ENCODE measurements at regions not wholly inside any gene's neighbourhood (a gene's known extent, or its start where the extent isn't known, plus 50 kb on each side); places are given as distances from the start of the nearest gene placed in this dataset.

DNA sequence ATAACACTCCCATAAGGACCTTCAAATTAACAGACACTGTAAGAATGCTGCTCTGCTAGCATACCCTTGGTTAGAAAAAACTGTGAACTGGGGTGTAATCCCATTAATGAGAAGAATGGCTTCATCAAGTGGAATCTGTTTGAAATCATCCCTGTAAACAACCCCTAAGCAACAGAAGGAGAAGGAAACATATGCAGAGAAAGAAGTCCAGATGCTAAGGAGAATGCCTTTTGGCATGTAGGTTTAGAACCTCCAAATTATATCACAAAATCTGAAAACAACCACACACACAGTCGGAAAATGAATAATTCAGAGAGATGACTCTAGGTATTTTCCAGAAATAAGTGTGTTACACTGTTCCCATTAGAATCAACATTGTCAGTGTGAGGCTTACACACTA lies 140.2 kb downstream of the NUAK1 start:
- H3K9me3 ChIP-seq (ENCODE audit: control insufficient read depth, low read length), result no peaks in the 10 kb centered on the region
- H3K4me3 ChIP-seq (ENCODE audit: low read depth, low read length), result no peak overlapping the region
- H3K9ac ChIP-seq, result no peak overlapping the region
- no peaks in the 10 kb centered on the region for H3K36me3 ChIP-seq (ENCODE audit: control insufficient read depth, insufficient read depth, low read length)
- TF ChIP-seq, protein P1, sequence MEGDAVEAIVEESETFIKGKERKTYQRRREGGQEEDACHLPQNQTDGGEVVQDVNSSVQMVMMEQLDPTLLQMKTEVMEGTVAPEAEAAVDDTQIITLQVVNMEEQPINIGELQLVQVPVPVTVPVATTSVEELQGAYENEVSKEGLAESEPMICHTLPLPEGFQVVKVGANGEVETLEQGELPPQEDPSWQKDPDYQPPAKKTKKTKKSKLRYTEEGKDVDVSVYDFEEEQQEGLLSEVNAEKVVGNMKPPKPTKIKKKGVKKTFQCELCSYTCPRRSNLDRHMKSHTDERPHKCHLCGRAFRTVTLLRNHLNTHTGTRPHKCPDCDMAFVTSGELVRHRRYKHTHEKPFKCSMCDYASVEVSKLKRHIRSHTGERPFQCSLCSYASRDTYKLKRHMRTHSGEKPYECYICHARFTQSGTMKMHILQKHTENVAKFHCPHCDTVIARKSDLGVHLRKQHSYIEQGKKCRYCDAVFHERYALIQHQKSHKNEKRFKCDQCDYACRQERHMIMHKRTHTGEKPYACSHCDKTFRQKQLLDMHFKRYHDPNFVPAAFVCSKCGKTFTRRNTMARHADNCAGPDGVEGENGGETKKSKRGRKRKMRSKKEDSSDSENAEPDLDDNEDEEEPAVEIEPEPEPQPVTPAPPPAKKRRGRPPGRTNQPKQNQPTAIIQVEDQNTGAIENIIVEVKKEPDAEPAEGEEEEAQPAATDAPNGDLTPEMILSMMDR (IDR thresholded peaks at IDR 0.05), result no peak
- H3K27ac ChIP-seq, result no peak overlapping the region
- no peak overlapping the region for H2AFZ ChIP-seq
- H3K4me2 ChIP-seq (ENCODE audit: low read length), result no peak overlapping the region
- no peaks in the 10 kb centered on the region for H3K27me3 ChIP-seq (ENCODE audit: control insufficient read depth, insufficient read depth, low read length)
- H3K4me1 ChIP-seq, result no peaks in the 10 kb centered on the region
- H3K79me2 ChIP-seq, result no peaks in the 10 kb centered on the region

DNA sequence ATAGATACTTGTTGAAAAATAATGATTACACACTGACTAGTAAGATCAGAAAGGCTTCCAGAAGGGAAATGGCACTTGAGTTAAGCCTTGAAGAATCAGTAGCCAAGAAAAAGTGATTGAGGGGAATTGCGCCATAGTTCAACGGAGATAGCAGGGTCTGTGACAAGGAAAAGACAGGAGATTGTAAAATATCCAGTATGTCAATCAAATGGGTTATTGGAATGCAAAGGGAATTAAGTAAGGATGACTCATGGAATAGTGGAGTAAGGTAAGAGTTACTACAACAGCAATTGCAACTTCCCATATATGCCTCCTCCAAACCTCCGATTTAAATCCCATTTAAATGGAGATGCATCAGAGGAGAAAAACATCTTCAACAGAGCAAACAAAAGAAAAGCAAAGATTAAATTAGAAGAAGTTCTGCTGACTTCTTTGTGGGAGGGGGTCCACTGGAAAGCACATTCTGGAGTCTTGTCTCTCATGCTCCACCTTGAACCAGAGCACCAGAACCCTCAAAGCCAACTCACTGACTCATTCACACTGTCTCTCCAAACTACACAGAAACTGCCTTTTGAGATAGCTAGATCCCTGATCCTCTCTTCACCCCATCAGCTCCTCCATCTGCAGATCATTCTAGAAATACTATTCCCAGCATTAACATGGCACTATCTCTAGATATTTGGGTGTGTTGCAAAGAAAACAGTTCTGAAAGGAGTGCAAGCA lies 138.2 kb downstream of the NUAK1 start:
- Histone ChIP-seq H3K9me3 (ENCODE audit: control insufficient read depth, low read length) (no peaks in the 10 kb centered on the region), H3K27ac (no peak overlapping the region), H3K4me3 (ENCODE audit: low read depth, low read length) (no peak overlapping the region), H3K9ac (no peak overlapping the region), H3K27me3 (ENCODE audit: control insufficient read depth, insufficient read depth, low read length) (no peaks in the 10 kb centered on the region), H3K4me2 (ENCODE audit: low read length) (no peak overlapping the region), H3K36me3 (ENCODE audit: control insufficient read depth, insufficient read depth, low read length) (no peaks in the 10 kb centered on the region), H3K79me2 (no peaks in the 10 kb centered on the region), H2AFZ (no peak overlapping the region), H3K4me1 (peaks cover 3% of the 10 kb centered on the region)
- TF ChIP-seq, protein P1 (IDR thresholded peaks at IDR 0.05), result no peak

DNA sequence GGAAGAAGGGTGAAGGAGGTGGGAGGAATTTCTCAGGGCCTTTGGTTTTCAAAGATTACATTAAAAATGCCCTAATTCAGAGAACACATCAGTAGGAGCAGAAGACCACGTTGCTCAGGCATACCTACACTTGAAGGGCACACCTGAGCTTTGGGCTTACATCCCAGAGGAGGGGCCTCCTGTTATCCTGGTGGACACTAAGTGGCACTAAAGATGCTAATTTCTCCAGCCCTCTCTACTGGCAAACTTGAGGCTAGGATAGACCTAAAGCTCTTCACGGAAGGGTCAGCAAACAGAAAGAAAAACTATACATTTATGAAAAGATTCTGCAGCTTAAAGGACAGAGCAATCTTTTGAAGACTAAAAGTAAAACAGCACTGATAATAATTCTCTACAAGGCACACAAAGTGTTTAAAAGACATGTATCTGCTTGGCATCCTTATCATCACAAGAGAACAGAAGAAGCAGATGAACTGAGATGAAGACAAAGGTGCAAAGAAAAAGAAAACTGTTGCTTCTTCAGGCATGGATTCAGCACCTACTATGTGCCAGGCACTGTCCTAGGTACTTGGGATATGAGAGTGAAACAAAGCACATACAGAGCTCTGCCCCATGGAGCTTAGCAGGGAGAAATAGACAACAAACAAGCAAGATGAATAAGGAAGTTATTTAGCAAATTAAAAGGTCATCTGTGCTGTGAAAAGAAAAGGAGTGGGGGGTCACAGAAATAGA lies 137.5 kb downstream of the NUAK1 start:
- TF ChIP-seq, protein P1 (IDR thresholded peaks at IDR 0.05), result no peak
- Histone ChIP-seq H3K79me2 (no peaks in the 10 kb centered on the region), H3K27me3 (ENCODE audit: control insufficient read depth, insufficient read depth, low read length) (no peaks in the 10 kb centered on the region), H2AFZ (no peak overlapping the region), H3K4me1 (peaks cover 10% of the 10 kb centered on the region), H3K36me3 (ENCODE audit: control insufficient read depth, insufficient read depth, low read length) (no peaks in the 10 kb centered on the region), H3K27ac (no peak overlapping the region), H3K4me2 (ENCODE audit: low read length) (no peak overlapping the region), H3K9ac (no peak overlapping the region), H3K4me3 (ENCODE audit: low read depth, low read length) (no peak overlapping the region), H3K9me3 (ENCODE audit: control insufficient read depth, low read length) (no peaks in the 10 kb centered on the region)

DNA sequence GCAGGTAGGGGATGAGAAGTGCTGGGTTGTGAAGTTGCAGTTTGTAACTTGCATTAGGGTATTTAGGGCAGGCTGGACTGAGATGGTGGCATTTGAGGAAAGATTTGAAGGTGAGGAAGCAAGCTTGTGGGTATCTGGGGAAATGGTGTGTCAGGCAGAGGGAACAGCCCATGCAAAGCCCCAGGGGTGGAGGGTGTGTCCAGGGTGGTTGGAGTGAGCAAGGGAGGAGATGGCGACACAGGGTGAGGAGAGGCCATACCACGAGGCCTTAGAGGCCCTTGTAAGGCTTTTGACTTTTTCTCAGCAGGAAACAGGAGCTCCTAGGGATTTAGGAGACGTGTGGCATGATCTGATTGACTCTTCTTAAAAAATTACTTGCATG lies 136.9 kb downstream of the NUAK1 start:
- no peaks in the 10 kb centered on the region for H3K9me3 ChIP-seq (ENCODE audit: control insufficient read depth, low read length)
- H3K27ac ChIP-seq, result no peak overlapping the region
- H2AFZ ChIP-seq, result no peak overlapping the region
- peaks cover 16% of the 10 kb centered on the region for H3K4me1 ChIP-seq
- H3K36me3 ChIP-seq (ENCODE audit: control insufficient read depth, insufficient read depth, low read length), result no peaks in the 10 kb centered on the region
- H3K4me3 ChIP-seq (ENCODE audit: low read depth, low read length), result no peak overlapping the region
- no peak overlapping the region for H3K9ac ChIP-seq
- TF ChIP-seq, protein P1 (IDR thresholded peaks at IDR 0.05), result no peak
- no peak overlapping the region for H3K4me2 ChIP-seq (ENCODE audit: low read length)
- H3K79me2 ChIP-seq, result no peaks in the 10 kb centered on the region
- H3K27me3 ChIP-seq (ENCODE audit: control insufficient read depth, insufficient read depth, low read length), result no peaks in the 10 kb centered on the region
